ENCODE measurements at regions not wholly inside any gene's neighbourhood (a gene's known extent, or its start where the extent isn't known, plus 50 kb on each side); places are given as distances from the start of the nearest gene placed in this dataset.

DNA sequence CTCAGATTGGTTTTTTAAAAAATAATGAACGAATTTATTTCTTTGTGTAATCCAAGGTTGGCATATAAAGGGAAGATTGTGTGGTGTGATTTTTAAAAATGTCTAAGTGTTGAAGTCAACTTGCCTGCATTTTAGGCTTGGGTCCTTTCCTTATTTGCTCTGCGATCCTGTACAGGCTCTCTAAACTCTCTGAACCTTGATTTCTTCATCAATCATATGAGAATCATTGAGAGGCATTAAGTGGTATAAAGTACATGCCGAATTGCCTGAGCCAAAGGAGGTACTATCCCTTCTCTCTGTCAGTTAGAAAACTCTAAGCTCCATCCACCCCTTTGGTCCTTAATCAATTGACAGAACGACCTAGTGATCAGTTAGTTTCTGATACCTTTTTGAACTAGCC, 440.4 kb upstream of the MEX3C start:
- no peak for DNase-seq (ENCODE audit: low read depth, low spot score)
- POLR2A ChIA-PET, result no interaction called here
- CTCF ChIA-PET, result no interaction called here
- Histone ChIP-seq H2AFZ (ENCODE audit: low read depth, low read length, poor library complexity, severe bottlenecking) (no peak overlapping the region), H3K4me3 (replicated peaks in 1 of 2; ENCODE audit: low read depth in 1 of 2, low read length in 2 of 2) (no peak overlapping the region), H3K9me2 (ENCODE audit: insufficient read depth) (no peaks in the 10 kb centered on the region), H3K9ac (ENCODE audit: low read length) (no peak overlapping the region), H3K4me1 (ENCODE audit: control insufficient read depth in 1 of 2, insufficient read depth in 2 of 2, low read length in 2 of 2) (no peaks in the 10 kb centered on the region), H4K20me1 (ENCODE audit: insufficient read depth) (no peaks in the 10 kb centered on the region), H3K27ac (ENCODE audit: low read depth, low read length) (no peak overlapping the region), H3K27me3 (ENCODE audit: insufficient read depth, low read length) (no peaks in the 10 kb centered on the region), H3K9me3 (ENCODE audit: control insufficient read depth in 1 of 2, insufficient read depth in 1 of 2, low read depth in 1 of 2, low read length in 2 of 2) (peaks cover 0 to 12% of the 10 kb centered on the region in 2 experiments; a peak in 1 of 4 replicates), H3K4me2 (ENCODE audit: low read length) (no peak overlapping the region), H3K79me2 (ENCODE audit: insufficient read depth, low read length) (no peaks in the 10 kb centered on the region), H3K36me3 (ENCODE audit: control insufficient read depth in 1 of 2, insufficient read depth in 2 of 2, low read length in 2 of 2) (no peaks in the 10 kb centered on the region)
- no TSS peak for BruUV-seq (replicated peaks)
- no peak for ATAC-seq
- TF ChIP-seq RAD21 (IDR thresholded peaks at IDR 0.05; ENCODE audit: low read depth) (no peak), POLR2AphosphoS5 (IDR thresholded peaks at IDR 0.05; ENCODE audit: low read depth, low read length) (no peak), FOSL1 (IDR thresholded peaks at IDR 0.05; ENCODE audit: low read depth) (no peak), POLR2A (IDR thresholded peaks at IDR 0.05; ENCODE audit: borderline replicate concordance, extremely low read depth, insufficient read depth, insufficient read length) (no peak)
- TF ChIP-seq, protein P1, sequence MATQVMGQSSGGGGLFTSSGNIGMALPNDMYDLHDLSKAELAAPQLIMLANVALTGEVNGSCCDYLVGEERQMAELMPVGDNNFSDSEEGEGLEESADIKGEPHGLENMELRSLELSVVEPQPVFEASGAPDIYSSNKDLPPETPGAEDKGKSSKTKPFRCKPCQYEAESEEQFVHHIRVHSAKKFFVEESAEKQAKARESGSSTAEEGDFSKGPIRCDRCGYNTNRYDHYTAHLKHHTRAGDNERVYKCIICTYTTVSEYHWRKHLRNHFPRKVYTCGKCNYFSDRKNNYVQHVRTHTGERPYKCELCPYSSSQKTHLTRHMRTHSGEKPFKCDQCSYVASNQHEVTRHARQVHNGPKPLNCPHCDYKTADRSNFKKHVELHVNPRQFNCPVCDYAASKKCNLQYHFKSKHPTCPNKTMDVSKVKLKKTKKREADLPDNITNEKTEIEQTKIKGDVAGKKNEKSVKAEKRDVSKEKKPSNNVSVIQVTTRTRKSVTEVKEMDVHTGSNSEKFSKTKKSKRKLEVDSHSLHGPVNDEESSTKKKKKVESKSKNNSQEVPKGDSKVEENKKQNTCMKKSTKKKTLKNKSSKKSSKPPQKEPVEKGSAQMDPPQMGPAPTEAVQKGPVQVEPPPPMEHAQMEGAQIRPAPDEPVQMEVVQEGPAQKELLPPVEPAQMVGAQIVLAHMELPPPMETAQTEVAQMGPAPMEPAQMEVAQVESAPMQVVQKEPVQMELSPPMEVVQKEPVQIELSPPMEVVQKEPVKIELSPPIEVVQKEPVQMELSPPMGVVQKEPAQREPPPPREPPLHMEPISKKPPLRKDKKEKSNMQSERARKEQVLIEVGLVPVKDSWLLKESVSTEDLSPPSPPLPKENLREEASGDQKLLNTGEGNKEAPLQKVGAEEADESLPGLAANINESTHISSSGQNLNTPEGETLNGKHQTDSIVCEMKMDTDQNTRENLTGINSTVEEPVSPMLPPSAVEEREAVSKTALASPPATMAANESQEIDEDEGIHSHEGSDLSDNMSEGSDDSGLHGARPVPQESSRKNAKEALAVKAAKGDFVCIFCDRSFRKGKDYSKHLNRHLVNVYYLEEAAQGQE (IDR thresholded peaks at IDR 0.05; ENCODE audit: low read depth), result no peak
- TF ChIP-seq, protein P2, sequence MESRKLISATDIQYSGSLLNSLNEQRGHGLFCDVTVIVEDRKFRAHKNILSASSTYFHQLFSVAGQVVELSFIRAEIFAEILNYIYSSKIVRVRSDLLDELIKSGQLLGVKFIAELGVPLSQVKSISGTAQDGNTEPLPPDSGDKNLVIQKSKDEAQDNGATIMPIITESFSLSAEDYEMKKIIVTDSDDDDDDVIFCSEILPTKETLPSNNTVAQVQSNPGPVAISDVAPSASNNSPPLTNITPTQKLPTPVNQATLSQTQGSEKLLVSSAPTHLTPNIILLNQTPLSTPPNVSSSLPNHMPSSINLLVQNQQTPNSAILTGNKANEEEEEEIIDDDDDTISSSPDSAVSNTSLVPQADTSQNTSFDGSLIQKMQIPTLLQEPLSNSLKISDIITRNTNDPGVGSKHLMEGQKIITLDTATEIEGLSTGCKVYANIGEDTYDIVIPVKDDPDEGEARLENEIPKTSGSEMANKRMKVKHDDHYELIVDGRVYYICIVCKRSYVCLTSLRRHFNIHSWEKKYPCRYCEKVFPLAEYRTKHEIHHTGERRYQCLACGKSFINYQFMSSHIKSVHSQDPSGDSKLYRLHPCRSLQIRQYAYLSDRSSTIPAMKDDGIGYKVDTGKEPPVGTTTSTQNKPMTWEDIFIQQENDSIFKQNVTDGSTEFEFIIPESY (IDR thresholded peaks at IDR 0.05; ENCODE audit: extremely low read depth, insufficient replicate concordance, low read length), result no peak
- TF ChIP-seq, protein P3, sequence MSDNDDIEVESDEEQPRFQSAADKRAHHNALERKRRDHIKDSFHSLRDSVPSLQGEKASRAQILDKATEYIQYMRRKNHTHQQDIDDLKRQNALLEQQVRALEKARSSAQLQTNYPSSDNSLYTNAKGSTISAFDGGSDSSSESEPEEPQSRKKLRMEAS (IDR thresholded peaks at IDR 0.05), result no peak
- intact Hi-C loops (cut with micrococcal nuclease), result no loop called here
- RAD21 ChIA-PET (ENCODE audit: low non-redundant PET in 1 of 2, low total read pairs in 2 of 2, uncharacterized antibody in 2 of 2, unreplicated experiment in 2 of 2), result no interaction called here

All from HCT116 (cell line).